Gastrocnemius medialis (tissue), 4 donors: ENCODE measurements at regions not wholly inside any gene's neighbourhood (a gene's known extent, or its start where the extent isn't known, plus 50 kb on each side); places are given as distances from the start of the nearest gene placed in this dataset.

Experiments
- POLR2A ChIP-seq, 2 donors: fragments of 450-650 bp; IDR thresholded peaks; one replicate each; pipeline ENCODE4 v1.6.1; 2017; ENCODE audit warnings: antibody characterized with exemption in 2 of 2, mild to moderate bottlenecking in 2 of 2, moderate library complexity in 2 of 2
- TF ChIP-seq, protein P1 (sequence below), 5 experiments: fragments of 450-650 bp in 3 of 5; fragments of 200-600 bp in 2 of 5; sonication (generic) in 2 of 5; IDR thresholded peaks in 4 of 5; conservative IDR thresholded peaks in 1 of 5; 1 replicate in 4 of 5; 2 replicates in 1 of 5; pipeline ENCODE4 v1.5.1; 2016 to 2019; ENCODE audit warnings: antibody characterized with exemption in 5 of 5, mild to moderate bottlenecking in 3 of 5, moderate library complexity in 3 of 5

DNA sequence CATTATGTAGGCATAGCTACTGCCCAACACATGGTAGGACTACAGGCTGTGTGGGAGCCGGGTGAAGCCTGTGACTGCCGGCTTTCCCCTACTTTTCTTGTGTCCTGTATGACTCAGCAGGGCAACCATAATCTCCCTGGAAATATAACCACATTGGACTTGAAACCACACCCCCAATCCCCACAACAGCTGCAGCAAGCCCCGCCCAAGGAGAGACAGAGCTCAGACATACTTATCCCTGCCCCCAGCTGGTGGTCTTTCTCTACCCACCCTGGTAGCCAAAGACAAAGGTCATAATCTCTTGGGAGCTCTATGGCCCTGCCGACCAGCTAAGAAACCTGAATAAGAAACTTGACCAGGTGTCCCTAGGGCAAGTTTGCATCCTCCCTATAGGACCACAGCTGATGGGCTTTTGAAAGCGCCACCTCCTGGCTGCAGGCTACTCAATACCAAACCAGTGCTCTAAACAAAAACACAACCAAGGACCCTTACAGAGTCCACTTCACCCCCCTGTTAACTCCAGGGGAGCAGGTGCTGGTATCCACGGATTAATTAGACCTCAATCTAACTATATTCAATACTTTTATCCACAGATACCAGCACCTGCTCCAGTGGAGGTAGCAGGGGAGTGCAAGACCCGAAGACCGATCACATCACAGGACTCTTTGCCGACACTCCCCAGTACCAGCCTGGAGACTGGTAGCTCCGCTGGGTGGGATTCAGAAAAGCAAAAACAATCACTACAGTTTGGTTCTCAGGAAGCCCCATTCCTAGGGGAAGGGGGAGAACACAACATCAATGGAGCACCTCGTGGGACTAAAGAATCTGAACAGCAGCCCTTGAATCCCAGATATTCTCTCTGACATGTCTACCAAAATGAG, 91.2 kb downstream of the IRX5 start:
- TF ChIP-seq, protein P1, sequence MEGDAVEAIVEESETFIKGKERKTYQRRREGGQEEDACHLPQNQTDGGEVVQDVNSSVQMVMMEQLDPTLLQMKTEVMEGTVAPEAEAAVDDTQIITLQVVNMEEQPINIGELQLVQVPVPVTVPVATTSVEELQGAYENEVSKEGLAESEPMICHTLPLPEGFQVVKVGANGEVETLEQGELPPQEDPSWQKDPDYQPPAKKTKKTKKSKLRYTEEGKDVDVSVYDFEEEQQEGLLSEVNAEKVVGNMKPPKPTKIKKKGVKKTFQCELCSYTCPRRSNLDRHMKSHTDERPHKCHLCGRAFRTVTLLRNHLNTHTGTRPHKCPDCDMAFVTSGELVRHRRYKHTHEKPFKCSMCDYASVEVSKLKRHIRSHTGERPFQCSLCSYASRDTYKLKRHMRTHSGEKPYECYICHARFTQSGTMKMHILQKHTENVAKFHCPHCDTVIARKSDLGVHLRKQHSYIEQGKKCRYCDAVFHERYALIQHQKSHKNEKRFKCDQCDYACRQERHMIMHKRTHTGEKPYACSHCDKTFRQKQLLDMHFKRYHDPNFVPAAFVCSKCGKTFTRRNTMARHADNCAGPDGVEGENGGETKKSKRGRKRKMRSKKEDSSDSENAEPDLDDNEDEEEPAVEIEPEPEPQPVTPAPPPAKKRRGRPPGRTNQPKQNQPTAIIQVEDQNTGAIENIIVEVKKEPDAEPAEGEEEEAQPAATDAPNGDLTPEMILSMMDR (IDR thresholded peaks at IDR 0.05 in 4 of 5, conservative IDR thresholded peaks at IDR 0.05 in 1 of 5): no peak
- TF ChIP-seq POLR2A (IDR thresholded peaks at IDR 0.05): no peak
